ENCODE measurements at regions not wholly inside any gene's neighbourhood (a gene's known extent, or its start where the extent isn't known, plus 50 kb on each side); places are given as distances from the start of the nearest gene placed in this dataset.
"Not testable (repeated sequence)": the region's sequence is repeated elsewhere in the genome, so short reads cannot be mapped to it uniquely, and the experiment has no call there.

DNA sequence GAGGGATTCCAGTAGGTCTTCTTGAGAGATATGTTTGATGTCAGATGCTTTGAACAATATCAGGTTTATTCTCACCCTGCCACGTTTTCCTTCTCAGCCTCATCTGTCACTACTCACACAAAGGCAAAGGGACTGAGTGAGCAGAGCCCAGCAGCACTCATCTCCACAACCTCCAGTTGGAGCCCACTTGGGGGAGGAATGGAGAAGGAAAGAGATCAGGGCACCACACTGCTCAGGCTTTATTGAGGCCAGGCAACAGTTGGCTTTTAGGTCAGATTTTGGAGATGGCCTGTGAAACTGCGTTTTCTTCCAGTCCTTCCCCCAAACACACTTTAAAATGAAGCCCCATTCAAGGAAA lies 57.3 kb upstream of the SEC22B start:
- not testable (repeated sequence) for DNase-seq (ENCODE audit: low spot score)

- DNase-seq (ENCODE audit: low spot score) = not testable (repeated sequence)
Measured at GRCh38 chr1:120232834-120233660, 56.7 kb upstream of the SEC22B start.

- not testable (repeated sequence) for DNase-seq (ENCODE audit: low spot score)
Measured at GRCh38 chr1:120229835-120230234, 53.5 kb upstream of the SEC22B start.

Data from AG08395 (cell line).